GM12872 (cell line): ENCODE measurements at regions not wholly inside any gene's neighbourhood (a gene's known extent, or its start where the extent isn't known, plus 50 kb on each side); places are given as distances from the start of the nearest gene placed in this dataset.

Experiments
- TF ChIP-seq, protein P1 (sequence below): IDR thresholded peaks from 3 replicates; pipeline ENCODE4 v1.5.1; 2011; ENCODE audit warnings: low read depth, mild to moderate bottlenecking, low read length, moderate library complexity; ENCODE audit not compliant: insufficient read depth

- TF ChIP-seq, protein P1, sequence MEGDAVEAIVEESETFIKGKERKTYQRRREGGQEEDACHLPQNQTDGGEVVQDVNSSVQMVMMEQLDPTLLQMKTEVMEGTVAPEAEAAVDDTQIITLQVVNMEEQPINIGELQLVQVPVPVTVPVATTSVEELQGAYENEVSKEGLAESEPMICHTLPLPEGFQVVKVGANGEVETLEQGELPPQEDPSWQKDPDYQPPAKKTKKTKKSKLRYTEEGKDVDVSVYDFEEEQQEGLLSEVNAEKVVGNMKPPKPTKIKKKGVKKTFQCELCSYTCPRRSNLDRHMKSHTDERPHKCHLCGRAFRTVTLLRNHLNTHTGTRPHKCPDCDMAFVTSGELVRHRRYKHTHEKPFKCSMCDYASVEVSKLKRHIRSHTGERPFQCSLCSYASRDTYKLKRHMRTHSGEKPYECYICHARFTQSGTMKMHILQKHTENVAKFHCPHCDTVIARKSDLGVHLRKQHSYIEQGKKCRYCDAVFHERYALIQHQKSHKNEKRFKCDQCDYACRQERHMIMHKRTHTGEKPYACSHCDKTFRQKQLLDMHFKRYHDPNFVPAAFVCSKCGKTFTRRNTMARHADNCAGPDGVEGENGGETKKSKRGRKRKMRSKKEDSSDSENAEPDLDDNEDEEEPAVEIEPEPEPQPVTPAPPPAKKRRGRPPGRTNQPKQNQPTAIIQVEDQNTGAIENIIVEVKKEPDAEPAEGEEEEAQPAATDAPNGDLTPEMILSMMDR = no peak
Measured at GRCh38 chr9:1528456-1528855, 478.3 kb downstream of the DMRT2 start.

DNA sequence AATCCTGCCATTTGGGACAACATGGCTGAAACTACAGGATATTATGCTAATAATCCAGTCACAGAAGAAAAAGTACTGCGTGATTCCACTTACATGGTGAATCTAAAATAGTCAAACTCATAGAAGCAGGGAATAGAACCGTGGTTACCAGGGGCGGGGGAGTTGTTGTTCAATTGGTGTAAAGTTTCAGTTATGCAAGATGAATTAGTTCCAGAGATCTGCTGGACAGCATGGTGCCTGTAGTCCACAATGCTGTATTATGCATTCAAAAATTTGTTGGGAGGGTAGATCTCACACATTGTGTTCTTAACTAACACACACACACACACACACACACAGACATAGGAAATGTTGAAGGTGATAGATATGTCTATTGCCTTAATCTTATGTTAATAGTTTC lies 480.5 kb downstream of the DMRT2 start:
- TF ChIP-seq, protein P1 = no peak

- TF ChIP-seq, protein P1 = no peak
Measured at GRCh38 chr9:1531424-1531823, 481.3 kb downstream of the DMRT2 start.

GRCh38 chr9:1532171-1532570 lies 482.0 kb downstream of the DMRT2 start:
- TF ChIP-seq, protein P1 = no peak

DNA sequence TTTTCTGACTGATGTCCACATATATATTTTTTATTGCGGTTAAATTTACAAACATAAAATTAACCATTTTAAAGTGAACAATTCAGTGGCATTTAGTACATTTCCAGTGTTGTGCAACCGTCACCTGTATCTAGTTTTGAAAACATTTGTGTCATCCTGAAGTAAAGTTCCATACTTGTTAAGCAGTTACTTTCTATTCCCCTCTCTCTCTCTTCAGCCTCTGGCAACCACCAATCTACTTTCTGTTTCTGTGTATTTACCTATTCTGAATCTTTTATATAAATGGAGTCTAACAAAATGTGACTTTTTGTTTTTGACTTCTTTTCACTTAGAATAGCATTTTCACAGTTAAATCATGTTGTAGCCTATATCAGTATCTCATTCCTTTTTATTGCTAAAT lies 480.1 kb upstream of the SMARCA2 start:
- TF ChIP-seq, protein P1 = no peak

DNA sequence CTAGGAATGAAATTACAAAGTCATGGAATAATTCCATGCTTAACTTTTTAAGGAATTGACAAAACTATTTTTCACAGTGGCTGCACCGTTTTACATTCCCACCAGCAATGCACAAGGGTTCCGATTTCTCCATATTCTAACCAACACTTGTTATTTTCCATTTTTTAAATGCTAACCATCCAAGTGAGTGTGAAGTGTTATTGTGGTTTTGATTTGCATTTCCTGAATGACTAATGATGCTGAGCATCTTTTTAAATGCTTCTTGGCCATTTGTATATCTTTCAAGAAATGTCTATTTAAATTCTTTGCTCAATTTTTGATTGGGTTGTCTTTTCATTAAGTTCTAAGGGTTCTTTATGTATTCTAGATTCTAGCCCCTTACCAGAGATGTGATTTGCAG lies 479.5 kb upstream of the SMARCA2 start:
- TF ChIP-seq, protein P1 = no peak

DNA sequence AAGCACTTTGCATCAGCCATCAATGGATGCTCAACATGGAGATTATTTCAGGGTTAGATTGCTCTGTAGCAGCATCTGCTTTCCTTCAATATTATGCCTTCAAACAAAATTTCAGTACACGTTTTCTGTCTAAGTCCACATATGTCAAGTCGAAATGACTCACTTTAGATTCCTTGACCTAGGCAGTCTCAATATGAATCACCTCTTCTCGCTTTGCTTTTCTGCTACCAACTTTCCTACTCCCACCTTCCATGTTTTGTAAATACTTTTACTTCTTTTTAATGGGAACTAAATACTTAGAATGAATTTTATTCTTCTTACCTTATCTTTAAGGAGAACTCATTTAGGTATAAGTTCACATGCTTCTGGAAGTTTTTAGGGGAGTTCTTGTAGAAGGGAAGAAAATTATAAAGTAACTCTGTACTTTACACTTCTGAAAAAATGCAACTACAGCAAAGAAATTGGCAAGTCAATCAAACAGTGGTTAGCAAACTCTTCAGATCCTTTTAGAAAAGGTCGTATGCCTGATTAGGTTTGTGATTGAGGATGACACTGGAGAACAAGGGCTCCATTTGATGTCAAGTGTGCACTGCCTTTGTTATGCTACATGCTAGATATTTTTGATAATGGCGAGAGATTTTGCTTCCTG lies 478.5 kb upstream of the SMARCA2 start:
- TF ChIP-seq, protein P1 = no peak

DNA sequence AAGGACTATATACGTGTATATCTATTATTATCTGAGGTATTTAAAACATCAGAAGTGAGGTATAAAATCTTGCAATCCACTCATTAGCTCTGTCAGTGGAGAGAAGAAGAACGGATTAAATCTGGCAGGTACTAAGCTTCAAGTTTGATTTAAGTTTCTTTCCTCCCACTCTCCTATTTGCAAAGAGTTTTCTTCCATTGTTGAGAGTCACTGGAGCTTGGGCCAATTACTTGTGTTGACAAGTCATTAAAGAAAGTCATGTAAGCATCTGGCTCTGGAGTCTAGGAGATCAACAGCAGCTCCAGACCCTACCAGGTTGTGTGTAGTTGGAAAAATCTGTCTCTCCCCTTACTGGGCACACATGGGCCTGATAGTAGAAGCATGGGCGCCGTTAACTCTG lies 476.8 kb upstream of the SMARCA2 start:
- TF ChIP-seq, protein P1 = no peak
